ENCODE measurements at regions not wholly inside any gene's neighbourhood (a gene's known extent, or its start where the extent isn't known, plus 50 kb on each side); places are given as distances from the start of the nearest gene placed in this dataset.

DNA sequence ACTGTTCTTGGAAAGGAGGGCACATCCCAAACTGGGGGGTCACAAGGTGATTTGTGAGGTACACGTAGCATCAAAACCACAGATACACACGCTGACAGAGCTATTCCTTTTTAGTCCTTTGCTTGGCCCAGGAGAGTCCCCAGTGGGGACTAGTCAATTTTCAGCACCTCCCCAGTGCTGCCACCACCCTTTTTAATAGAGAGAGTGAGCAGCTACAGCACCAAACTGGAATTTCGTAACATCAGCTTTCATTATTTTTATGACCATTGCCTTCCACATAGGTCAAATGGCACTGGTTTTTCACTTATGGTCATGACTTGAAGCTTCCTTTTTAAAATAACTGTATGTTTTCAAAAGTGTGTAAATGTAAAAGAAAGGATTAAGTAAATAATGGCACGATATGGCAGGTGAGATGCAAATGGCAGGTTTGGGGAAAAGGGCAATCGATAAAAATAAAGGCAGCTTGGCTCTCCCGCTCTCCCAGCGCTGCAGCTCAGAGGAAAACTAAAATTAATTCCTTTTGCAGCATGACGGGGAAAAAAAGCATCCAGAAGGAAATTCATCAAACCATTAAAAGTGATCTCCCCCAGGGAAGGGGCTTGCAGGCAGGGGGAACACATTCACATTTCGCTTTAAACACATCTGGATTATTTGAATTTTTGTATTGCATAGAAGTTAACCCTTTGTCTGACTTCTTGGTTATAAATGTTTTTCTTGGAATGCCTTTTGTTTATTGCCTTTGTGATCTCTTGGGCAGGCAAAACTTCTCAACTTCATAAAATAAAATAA, 95.2 kb downstream of the ANKRD60 start:
- Histone ChIP-seq H4K20me1 (ENCODE audit: insufficient read depth, low read length) (no peaks in the 10 kb centered on the region), H2AK9ac (replicated peaks; ENCODE audit: low read depth, low read length, poor library complexity) (no peak overlapping the region), H3K79me1 (ENCODE audit: low read depth in 1 of 2, low read length in 2 of 2) (no peaks in the 10 kb centered on the region), H4K5ac (ENCODE audit: low read depth, low read length) (no peak overlapping the region), H2BK15ac (ENCODE audit: low read depth, low read length) (no peak overlapping the region), H3K4me1 (ENCODE audit: control insufficient read depth, insufficient read depth, low read length) (no peaks in the 10 kb centered on the region), H3K36me3 (ENCODE audit: control insufficient read depth, insufficient read depth, low read length) (no peaks in the 10 kb centered on the region), H3K23ac (ENCODE audit: low read depth, low read length) (no peak overlapping the region), H3K9ac (ENCODE audit: low read depth, low read length) (no peak overlapping the region), H2BK5ac (ENCODE audit: low read depth, low read length, poor library complexity, severe bottlenecking) (no peak overlapping the region), H4K8ac (ENCODE audit: low read depth in 2 of 2, low read length in 2 of 2) (no peak overlapping the region), H2AK5ac (ENCODE audit: low read depth, low read length) (no peak overlapping the region), H2AFZ (replicated peaks; ENCODE audit: low read length, poor library complexity) (no peak overlapping the region), H2BK120ac (ENCODE audit: low read depth, low read length) (no peak overlapping the region), H3K4me3 (ENCODE audit: insufficient read depth, low read depth, low read length) (no peak overlapping the region), H2BK20ac (ENCODE audit: low read depth, low read length) (no peak overlapping the region), H3K4me2 (ENCODE audit: low read depth, low read length) (no peak overlapping the region), H3K9me3 (ENCODE audit: control insufficient read depth, insufficient read depth, low read length) (no peaks in the 10 kb centered on the region), H3K4ac (ENCODE audit: low read depth, low read length) (no peak overlapping the region), H4K91ac (ENCODE audit: insufficient read depth, low read depth, low read length) (no peak overlapping the region), H3K18ac (ENCODE audit: low read depth, low read length) (no peak overlapping the region), H3K9me1 (ENCODE audit: insufficient read depth, low read length) (no peaks in the 10 kb centered on the region), H3K27ac (ENCODE audit: insufficient read depth, low read length) (no peak overlapping the region), H3K27me3 (ENCODE audit: control insufficient read depth, insufficient read depth, low read length) (peaks cover 25% of the 10 kb centered on the region), H3K56ac (ENCODE audit: extremely low read depth, insufficient read depth, low read length) (no peak overlapping the region), H3K14ac (replicated peaks; ENCODE audit: low read depth, low read length) (no peak overlapping the region)
- dilution Hi-C loops (cut with HindIII; ENCODE audit: low sequenced_read_pairs, unreplicated experiment) (no loop called here), in situ Hi-C loops (cut with MboI; ENCODE audit: low sequenced_read_pairs) (no loop called here), intact Hi-C loops (cut with micrococcal nuclease) (no loop called here)
- TF ChIP-seq, protein P1, sequence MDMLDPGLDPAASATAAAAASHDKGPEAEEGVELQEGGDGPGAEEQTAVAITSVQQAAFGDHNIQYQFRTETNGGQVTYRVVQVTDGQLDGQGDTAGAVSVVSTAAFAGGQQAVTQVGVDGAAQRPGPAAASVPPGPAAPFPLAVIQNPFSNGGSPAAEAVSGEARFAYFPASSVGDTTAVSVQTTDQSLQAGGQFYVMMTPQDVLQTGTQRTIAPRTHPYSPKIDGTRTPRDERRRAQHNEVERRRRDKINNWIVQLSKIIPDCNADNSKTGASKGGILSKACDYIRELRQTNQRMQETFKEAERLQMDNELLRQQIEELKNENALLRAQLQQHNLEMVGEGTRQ (IDR thresholded peaks at IDR 0.05; ENCODE audit: low read depth, low read length), result no peak
- TF ChIP-seq MXI1 (IDR thresholded peaks at IDR 0.05; ENCODE audit: borderline replicate concordance, low read depth, low read length), result no peak
- no peak for TF ChIP-seq NFE2L2 (IDR thresholded peaks at IDR 0.05; ENCODE audit: low read depth, low read length)
- TF ChIP-seq MAZ (IDR thresholded peaks at IDR 0.05; ENCODE audit: borderline replicate concordance, low read depth, low read length), result no peak
- TF ChIP-seq RFX5 (IDR thresholded peaks at IDR 0.05; ENCODE audit: low read depth, low read length), result no peak
- no peak for TF ChIP-seq MAFK (IDR thresholded peaks at IDR 0.05; ENCODE audit: low read depth, low read length)
- no peak for TF ChIP-seq RCOR1 (IDR thresholded peaks at IDR 0.05; ENCODE audit: insufficient replicate concordance, low read length)
- no peak for TF ChIP-seq CEBPB (IDR thresholded peaks at IDR 0.05; ENCODE audit: low read depth, low read length)
- TF ChIP-seq BHLHE40 (IDR thresholded peaks at IDR 0.05; ENCODE audit: low read depth, low read length), result no peak
- TF ChIP-seq POLR2A (IDR thresholded peaks at IDR 0.05; ENCODE audit: low read depth, low read length), result no peak
- TF ChIP-seq RAD21 (IDR thresholded peaks at IDR 0.05; ENCODE audit: low read length), result no peak
- TF ChIP-seq, protein P2, sequence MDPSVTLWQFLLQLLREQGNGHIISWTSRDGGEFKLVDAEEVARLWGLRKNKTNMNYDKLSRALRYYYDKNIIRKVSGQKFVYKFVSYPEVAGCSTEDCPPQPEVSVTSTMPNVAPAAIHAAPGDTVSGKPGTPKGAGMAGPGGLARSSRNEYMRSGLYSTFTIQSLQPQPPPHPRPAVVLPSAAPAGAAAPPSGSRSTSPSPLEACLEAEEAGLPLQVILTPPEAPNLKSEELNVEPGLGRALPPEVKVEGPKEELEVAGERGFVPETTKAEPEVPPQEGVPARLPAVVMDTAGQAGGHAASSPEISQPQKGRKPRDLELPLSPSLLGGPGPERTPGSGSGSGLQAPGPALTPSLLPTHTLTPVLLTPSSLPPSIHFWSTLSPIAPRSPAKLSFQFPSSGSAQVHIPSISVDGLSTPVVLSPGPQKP (IDR thresholded peaks at IDR 0.05; ENCODE audit: borderline replicate concordance, low read depth, low read length), result no peak
- no peak for TF ChIP-seq CHD1 (IDR thresholded peaks at IDR 0.05; ENCODE audit: low read depth, low read length)
- no peak for TF ChIP-seq FOS (IDR thresholded peaks at IDR 0.05; ENCODE audit: low read depth, low read length)
- TF ChIP-seq, protein P3, sequence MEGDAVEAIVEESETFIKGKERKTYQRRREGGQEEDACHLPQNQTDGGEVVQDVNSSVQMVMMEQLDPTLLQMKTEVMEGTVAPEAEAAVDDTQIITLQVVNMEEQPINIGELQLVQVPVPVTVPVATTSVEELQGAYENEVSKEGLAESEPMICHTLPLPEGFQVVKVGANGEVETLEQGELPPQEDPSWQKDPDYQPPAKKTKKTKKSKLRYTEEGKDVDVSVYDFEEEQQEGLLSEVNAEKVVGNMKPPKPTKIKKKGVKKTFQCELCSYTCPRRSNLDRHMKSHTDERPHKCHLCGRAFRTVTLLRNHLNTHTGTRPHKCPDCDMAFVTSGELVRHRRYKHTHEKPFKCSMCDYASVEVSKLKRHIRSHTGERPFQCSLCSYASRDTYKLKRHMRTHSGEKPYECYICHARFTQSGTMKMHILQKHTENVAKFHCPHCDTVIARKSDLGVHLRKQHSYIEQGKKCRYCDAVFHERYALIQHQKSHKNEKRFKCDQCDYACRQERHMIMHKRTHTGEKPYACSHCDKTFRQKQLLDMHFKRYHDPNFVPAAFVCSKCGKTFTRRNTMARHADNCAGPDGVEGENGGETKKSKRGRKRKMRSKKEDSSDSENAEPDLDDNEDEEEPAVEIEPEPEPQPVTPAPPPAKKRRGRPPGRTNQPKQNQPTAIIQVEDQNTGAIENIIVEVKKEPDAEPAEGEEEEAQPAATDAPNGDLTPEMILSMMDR (conservative IDR thresholded peaks at IDR 0.05; ENCODE audit: low read depth, low read length), result no peak
- TF ChIP-seq SMC3 (IDR thresholded peaks at IDR 0.05; ENCODE audit: low read depth, low read length), result no peak
- CTCF ChIA-PET, result no interaction called here
- BruUV-seq (replicated peaks), result no TSS peak
- 100% methylated on average over 1 to 2 of the region's 9 CpGs for WGBS, 2 experiments (ENCODE audit: extremely low coverage in 2 of 2, insufficient read length in 1 of 2)
- POLR2A ChIA-PET (ENCODE audit: unreplicated experiment), result no interaction called here
- DNase-seq (no peak), ATAC-seq (ENCODE audit: low read depth) (no peak)

All from IMR-90 (cell line).